GM23248 (cell line): ENCODE measurements at regions not wholly inside any gene's neighbourhood (a gene's known extent, or its start where the extent isn't known, plus 50 kb on each side); places are given as distances from the start of the nearest gene placed in this dataset.

Source experiments
- EZH2 ChIP-seq: fragments of 200-600 bp; sonication (generic); IDR thresholded peaks from 2 replicates; pipeline ENCODE4 v1.6.1; 2018; ENCODE audit warnings: antibody characterized with exemption, mild to moderate bottlenecking; ENCODE audit not compliant: insufficient read depth, poor library complexity, severe bottlenecking
- EZH2phosphoT487 ChIP-seq: fragments of 200-600 bp; sonication (generic); IDR thresholded peaks from 2 replicates; pipeline ENCODE4 v1.6.1; 2018; ENCODE audit warnings: antibody characterized with exemption, moderate library complexity, mild to moderate bottlenecking, low read depth; ENCODE audit not compliant: insufficient read depth

DNA sequence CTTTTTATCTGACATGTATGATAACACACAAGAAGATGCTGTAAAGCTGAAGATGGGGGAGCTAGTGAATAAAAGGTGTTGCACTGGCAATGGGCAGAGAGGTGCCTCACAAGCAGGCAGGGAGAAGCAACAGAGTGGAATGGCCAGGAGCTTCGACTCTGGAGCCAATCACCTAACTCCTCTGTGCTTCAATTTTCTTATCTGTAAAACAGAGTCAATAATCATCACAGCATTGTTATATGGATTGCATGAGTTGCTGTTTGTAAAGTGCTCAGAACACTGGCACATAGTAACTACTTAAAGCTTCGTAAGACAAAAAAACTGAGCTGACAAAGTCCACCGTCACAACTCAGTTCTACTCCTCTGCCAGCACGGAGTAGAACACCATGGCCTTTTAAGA is 254.2 kb upstream of the POM121L12 start:
- TF ChIP-seq EZH2 (no peak), EZH2phosphoT487 (no peak)
